ENCODE measurements at regions not wholly inside any gene's neighbourhood (a gene's known extent, or its start where the extent isn't known, plus 50 kb on each side); places are given as distances from the start of the nearest gene placed in this dataset.

DNA sequence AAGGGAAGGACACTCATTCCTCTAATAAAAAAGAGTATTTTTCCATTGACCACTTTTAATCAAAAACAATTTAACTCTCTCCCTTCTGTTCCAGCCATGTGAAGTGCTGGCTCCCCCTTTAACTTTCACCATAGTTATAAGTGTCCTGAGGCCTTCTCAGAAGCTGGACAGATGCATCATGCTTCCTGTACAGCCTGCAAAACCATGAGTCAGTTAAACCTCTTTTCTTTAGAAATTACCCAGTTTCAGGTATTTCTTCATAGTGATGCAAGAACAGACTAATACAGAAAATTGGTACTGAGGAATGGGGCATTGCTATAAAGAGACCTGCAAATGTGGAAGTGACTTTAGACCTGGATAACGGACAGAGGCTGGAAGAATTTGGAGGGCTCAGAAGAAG is 643.6 kb upstream of the DDX18 start:
- TF ChIP-seq, protein P1, sequence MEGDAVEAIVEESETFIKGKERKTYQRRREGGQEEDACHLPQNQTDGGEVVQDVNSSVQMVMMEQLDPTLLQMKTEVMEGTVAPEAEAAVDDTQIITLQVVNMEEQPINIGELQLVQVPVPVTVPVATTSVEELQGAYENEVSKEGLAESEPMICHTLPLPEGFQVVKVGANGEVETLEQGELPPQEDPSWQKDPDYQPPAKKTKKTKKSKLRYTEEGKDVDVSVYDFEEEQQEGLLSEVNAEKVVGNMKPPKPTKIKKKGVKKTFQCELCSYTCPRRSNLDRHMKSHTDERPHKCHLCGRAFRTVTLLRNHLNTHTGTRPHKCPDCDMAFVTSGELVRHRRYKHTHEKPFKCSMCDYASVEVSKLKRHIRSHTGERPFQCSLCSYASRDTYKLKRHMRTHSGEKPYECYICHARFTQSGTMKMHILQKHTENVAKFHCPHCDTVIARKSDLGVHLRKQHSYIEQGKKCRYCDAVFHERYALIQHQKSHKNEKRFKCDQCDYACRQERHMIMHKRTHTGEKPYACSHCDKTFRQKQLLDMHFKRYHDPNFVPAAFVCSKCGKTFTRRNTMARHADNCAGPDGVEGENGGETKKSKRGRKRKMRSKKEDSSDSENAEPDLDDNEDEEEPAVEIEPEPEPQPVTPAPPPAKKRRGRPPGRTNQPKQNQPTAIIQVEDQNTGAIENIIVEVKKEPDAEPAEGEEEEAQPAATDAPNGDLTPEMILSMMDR (conservative IDR thresholded peaks at IDR 0.05; ENCODE audit: low read depth in 2 of 2): no peak
- TF ChIP-seq POLR2AphosphoS5 (IDR thresholded peaks at IDR 0.05; ENCODE audit: low read depth): no peak
- no peak for TF ChIP-seq EZH2 (IDR thresholded peaks at IDR 0.05; ENCODE audit: low read depth, unreplicated experiment)
- TF ChIP-seq, protein P2, sequence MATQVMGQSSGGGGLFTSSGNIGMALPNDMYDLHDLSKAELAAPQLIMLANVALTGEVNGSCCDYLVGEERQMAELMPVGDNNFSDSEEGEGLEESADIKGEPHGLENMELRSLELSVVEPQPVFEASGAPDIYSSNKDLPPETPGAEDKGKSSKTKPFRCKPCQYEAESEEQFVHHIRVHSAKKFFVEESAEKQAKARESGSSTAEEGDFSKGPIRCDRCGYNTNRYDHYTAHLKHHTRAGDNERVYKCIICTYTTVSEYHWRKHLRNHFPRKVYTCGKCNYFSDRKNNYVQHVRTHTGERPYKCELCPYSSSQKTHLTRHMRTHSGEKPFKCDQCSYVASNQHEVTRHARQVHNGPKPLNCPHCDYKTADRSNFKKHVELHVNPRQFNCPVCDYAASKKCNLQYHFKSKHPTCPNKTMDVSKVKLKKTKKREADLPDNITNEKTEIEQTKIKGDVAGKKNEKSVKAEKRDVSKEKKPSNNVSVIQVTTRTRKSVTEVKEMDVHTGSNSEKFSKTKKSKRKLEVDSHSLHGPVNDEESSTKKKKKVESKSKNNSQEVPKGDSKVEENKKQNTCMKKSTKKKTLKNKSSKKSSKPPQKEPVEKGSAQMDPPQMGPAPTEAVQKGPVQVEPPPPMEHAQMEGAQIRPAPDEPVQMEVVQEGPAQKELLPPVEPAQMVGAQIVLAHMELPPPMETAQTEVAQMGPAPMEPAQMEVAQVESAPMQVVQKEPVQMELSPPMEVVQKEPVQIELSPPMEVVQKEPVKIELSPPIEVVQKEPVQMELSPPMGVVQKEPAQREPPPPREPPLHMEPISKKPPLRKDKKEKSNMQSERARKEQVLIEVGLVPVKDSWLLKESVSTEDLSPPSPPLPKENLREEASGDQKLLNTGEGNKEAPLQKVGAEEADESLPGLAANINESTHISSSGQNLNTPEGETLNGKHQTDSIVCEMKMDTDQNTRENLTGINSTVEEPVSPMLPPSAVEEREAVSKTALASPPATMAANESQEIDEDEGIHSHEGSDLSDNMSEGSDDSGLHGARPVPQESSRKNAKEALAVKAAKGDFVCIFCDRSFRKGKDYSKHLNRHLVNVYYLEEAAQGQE (IDR thresholded peaks at IDR 0.05; ENCODE audit: unreplicated experiment): no peak
- no peak for TF ChIP-seq EZH2phosphoT487 (IDR thresholded peaks at IDR 0.05; ENCODE audit: unreplicated experiment)
- no peak for TF ChIP-seq STAT1 (IDR thresholded peaks at IDR 0.05; ENCODE audit: unreplicated experiment)
- TF ChIP-seq JUNB (IDR thresholded peaks at IDR 0.05; ENCODE audit: unreplicated experiment): no peak
- TF ChIP-seq, protein P3, sequence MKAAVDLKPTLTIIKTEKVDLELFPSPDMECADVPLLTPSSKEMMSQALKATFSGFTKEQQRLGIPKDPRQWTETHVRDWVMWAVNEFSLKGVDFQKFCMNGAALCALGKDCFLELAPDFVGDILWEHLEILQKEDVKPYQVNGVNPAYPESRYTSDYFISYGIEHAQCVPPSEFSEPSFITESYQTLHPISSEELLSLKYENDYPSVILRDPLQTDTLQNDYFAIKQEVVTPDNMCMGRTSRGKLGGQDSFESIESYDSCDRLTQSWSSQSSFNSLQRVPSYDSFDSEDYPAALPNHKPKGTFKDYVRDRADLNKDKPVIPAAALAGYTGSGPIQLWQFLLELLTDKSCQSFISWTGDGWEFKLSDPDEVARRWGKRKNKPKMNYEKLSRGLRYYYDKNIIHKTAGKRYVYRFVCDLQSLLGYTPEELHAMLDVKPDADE (IDR thresholded peaks at IDR 0.05): no peak
- no peak for TF ChIP-seq CREB1 (CRISPR knock-in tag; IDR thresholded peaks at IDR 0.05; ENCODE audit: low read depth)
- no peak for TF ChIP-seq ZNF331 (CRISPR knock-in tag; IDR thresholded peaks at IDR 0.05; ENCODE audit: low read depth)
- no peak for TF ChIP-seq NANOG (IDR thresholded peaks at IDR 0.05; ENCODE audit: borderline replicate concordance)
